GM21528 (cell line): ENCODE measurements at regions not wholly inside any gene's neighbourhood (a gene's known extent, or its start where the extent isn't known, plus 50 kb on each side); places are given as distances from the start of the nearest gene placed in this dataset.
"Not testable (repeated sequence)": the region's sequence is repeated elsewhere in the genome, so short reads cannot be mapped to it uniquely, and the experiment has no call there.

Experiments used
- ATAC-seq: cut with Tn5 transposase; IDR thresholded peaks from one replicate; pipeline ENCODE4 v1.9.1; 2021; ENCODE audit warnings: mild to moderate bottlenecking, moderate library complexity; ENCODE audit not compliant: unreplicated experiment, low FRiP score

DNA sequence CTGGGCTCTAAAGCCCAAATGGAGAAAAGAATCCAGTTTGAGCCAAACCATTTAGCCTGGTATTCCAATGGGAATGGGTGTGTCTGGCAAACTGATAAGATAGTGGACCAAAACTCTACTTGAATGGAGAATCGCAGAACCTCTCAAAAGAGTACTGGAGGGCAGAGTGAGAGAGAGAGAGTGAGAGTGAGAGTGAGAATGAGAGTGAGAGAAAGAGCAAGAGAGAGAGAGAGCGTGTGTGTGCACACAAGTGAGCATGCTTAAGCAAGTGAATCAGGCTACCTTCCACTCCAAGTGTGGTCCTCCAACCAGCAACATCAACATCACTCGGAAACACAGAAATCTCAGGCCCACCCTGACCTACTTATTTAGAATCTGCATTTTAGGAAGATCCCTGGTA is 58.8 kb downstream of the UQCRFS1 start:
- no peak for ATAC-seq

DNA sequence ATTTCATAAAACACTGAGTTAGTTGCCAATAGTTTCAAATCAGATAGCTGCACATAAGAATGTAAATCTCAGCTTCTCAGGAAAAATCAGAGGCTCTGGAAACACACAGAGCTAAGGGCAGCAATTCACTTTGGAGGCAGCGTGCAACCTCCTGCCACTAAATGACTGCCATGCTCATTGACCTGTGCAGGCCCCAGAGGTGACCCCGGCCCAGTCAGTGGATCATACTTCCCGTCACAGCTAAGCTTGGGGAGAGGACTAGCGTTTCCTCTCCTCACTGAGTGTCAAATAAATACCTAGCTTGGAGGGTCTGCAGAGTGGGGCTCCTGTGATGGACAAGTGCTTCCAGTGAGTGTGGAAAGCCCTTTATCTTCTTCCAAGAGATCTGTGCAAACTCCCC is 67.2 kb downstream of the UQCRFS1 start:
- no peak for ATAC-seq

DNA sequence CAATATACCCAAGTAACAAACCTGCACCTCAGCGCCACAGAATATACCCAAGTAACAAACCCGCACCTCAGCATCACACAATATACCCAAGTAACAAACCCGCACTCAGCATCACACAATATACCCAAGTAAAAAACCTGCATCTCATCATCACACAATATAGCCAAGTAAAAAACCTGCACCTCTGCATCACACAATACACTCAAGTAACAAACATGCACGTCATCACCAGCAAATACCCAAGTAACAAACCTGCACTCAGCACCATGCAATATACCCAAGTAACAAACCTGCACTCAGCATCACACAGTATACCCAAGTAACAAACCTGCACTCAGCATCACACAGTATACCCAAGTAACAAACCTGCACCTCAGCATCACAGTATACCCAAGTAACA is 69.8 kb downstream of the UQCRFS1 start:
- no peak for ATAC-seq

DNA sequence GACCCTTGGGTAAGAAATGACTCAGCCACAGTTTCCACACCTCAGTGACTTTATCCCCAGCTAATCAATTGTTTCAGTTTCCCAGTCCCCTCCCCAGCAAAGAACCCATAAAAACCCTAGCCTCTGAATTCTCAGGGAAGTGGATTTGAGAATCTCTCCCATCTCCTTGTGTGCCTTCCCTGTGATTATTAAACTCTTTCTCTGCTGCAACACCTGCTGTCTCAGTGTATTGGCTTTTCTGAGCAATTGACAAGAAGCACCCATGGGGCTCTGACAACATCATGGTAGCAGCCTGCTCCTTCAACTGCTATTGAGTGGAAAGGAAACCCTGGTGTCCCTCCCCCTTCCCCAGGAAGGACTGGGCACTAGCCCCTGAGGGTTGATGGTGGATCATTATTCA is 73.7 kb downstream of the UQCRFS1 start:
- ATAC-seq: no peak

DNA sequence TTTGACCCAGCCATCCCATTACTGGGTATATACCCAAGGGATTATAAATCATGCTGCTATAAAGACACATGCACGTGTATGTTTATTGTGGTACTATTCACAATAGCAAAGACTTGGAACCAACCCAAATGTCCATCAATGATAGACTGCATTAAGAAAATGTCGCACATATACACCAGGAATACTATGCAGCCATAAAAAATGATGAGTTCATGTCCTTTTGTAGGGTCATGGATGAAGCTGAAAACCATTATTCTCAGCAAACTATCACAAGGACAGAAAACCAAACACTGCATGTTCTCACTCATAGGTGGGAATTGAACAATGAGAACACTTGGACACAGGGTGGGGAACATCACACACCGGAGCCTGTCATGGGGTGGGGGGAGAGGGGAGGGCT is 74.7 kb downstream of the UQCRFS1 start:
- ATAC-seq: not testable (repeated sequence)

DNA sequence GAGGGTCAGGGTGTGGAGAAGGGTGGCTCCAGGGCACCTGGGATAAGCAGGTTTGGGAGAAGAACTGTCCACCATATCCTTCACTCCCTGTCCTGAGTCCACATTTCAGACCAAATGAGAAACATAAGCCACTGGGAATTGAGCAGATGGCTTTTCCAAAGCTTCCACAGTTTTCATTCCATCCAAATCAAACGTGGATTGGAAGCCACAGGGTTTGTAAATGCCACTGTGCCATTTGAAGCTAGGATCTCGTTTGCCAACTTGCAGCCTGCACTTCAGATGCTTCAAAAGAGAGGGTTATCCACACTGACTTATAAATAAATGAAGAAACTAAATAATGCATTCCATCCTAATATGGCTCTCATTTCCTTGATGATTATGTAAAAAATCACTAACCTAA is 81.5 kb downstream of the UQCRFS1 start:
- ATAC-seq: no peak

DNA sequence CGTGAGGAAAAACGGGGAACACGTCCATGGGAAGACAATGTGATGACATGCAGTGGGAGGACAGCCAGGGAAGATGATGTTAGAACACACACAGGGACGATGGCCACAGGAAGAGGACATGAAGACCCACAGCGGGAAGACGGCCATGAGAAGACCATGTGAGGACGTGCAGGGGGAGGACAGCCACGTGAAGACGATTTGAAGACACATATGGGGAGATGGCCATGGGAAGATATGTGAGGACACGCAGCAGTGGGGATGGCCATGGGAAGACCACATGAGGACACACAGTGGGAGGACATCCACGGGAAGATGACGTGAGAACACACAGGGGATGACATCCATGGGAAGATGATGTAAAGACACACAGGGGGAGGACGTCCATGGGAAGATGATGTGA is 83.8 kb downstream of the UQCRFS1 start:
- ATAC-seq: no peak

- no peak for ATAC-seq
Observed at GRCh38 chr19:29128203-29128602, 84.7 kb downstream of the UQCRFS1 start.

- no peak for ATAC-seq
Observed at GRCh38 chr19:29122185-29122584, 90.8 kb downstream of the UQCRFS1 start.

GRCh38 chr19:29121684-29122083 is 91.3 kb downstream of the UQCRFS1 start:
- no peak for ATAC-seq

DNA sequence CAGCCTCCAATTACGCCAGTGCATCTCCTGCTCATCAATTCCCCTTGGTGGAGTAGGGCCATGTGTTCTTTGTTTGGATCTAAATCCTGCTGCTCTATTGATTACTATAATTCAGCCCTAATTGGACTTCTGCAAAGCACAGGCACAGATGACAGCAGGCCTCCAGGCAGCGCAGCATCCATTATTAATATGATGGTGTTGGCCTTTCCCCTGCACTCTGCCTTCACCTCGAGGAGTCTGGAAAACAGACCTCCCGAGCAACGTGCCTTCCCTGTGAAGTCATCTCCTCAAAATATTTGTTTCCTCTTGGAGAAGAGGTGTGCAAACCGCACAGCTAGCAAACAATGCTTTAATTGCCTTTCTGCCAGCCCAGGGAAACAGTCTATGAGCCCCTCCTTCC is 92.5 kb downstream of the UQCRFS1 start:
- ATAC-seq: no peak

GRCh38 chr19:29119590-29119989 is 93.4 kb downstream of the UQCRFS1 start:
- ATAC-seq: no peak

GRCh38 chr19:29118389-29118788 is 94.6 kb downstream of the UQCRFS1 start:
- no peak for ATAC-seq

DNA sequence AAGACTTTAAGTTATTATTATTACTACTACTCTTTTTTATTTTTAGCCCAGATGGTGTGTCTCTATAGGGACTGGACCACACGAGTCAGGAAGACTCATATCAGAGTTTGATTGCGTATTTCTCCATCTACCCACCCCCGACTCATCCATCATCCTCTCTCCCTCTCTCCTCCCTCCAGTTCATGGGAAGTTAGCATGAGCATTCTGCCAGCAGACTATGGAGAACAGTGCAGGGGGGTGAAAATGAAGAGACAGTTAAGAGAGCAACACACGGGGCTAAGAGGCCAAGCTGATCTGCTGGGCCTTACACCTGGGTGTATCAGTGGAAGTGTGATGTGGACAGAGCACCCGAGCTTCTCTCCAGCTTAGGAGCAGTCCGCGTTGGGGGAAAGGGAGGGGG is 95.0 kb downstream of the UQCRFS1 start:
- no peak for ATAC-seq

GRCh38 chr19:29115181-29115580 is 97.8 kb downstream of the UQCRFS1 start:
- ATAC-seq: no peak

- no peak for ATAC-seq
Observed at GRCh38 chr19:29113838-29114237, 99.1 kb downstream of the UQCRFS1 start.

- no peak for ATAC-seq
Observed at GRCh38 chr19:29111576-29111975, 101.4 kb downstream of the UQCRFS1 start.

DNA sequence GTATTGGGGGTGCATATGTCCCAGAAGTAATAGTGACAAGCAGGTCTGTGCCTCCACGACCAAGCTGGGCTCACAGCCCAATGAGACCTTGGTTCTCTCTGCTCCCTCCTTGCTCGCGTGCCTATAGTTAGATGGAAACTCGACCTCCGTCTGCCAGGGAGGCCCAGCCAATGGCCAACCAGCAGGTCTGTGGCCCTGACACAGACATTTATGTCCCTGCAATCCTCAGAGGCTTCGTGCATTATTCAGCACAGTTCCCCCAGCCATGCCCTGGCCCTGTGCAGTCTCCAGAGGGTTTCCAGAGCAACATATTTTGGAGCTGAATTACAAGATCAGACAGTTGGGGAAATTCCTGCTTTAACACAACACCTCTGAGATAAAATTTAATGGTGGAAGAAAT is 105.1 kb downstream of the UQCRFS1 start:
- ATAC-seq: no peak

- no peak for ATAC-seq
Observed at GRCh38 chr19:29106346-29106885, 106.5 kb downstream of the UQCRFS1 start.

- no peak for ATAC-seq
Observed at GRCh38 chr19:29105629-29106292, 107.2 kb downstream of the UQCRFS1 start.

- ATAC-seq: no peak
Observed at GRCh38 chr19:29104605-29105241, 108.2 kb downstream of the UQCRFS1 start.

- ATAC-seq: no peak
Observed at GRCh38 chr19:29098863-29099481, 114.0 kb downstream of the UQCRFS1 start.
